H9 (cell line): ENCODE measurements at regions not wholly inside any gene's neighbourhood (a gene's known extent, or its start where the extent isn't known, plus 50 kb on each side); places are given as distances from the start of the nearest gene placed in this dataset.

Experiments used
- DNase-seq: peaks from one replicate; pipeline ENCODE4 v3.0.0-alpha.2; 2017
- H2AFZ ChIP-seq: one replicate; pipeline ENCODE4 v1.6.1; 2013; ENCODE audit warnings: mild to moderate bottlenecking, low read length, control low read depth, moderate library complexity
- H2AK5ac ChIP-seq: 2 replicates; pipeline ENCODE4 v1.6.1; 2013; ENCODE audit warnings: low read length, control low read depth, mixed read lengths; ENCODE audit not compliant: insufficient read length
- H2BK120ac ChIP-seq: one replicate; pipeline ENCODE4 v1.6.1; 2013; ENCODE audit warnings: low read depth, mild to moderate bottlenecking, low read length, control low read depth, inconsistent platforms; ENCODE audit not compliant: poor library complexity, severe bottlenecking
- H2BK12ac ChIP-seq: 2 replicates; pipeline ENCODE4 v1.6.1; 2013; ENCODE audit warnings: low read length, control low read depth, mixed read lengths, low read depth; ENCODE audit not compliant: insufficient read length
- H2BK15ac ChIP-seq: 2 replicates; pipeline ENCODE4 v1.6.1; 2013; ENCODE audit warnings: low read depth, low read length, control low read depth
- H2BK20ac ChIP-seq: one replicate; pipeline ENCODE4 v1.6.1; 2013; ENCODE audit warnings: low read depth, mild to moderate bottlenecking, low read length, control low read depth, inconsistent platforms; ENCODE audit not compliant: poor library complexity, severe bottlenecking
- H2BK5ac ChIP-seq: 2 replicates; pipeline ENCODE4 v1.6.1; 2013; ENCODE audit warnings: low read length, control low read depth, mixed read lengths; ENCODE audit not compliant: insufficient read length
- H3K14ac ChIP-seq: 2 replicates; pipeline ENCODE4 v1.6.1; 2013; ENCODE audit warnings: low read length, control low read depth; ENCODE audit not compliant: insufficient read depth
- H3K18ac ChIP-seq: 2 replicates; pipeline ENCODE4 v1.6.1; 2013; ENCODE audit warnings: low read depth, mild to moderate bottlenecking, mixed read lengths, low read length, control low read depth; ENCODE audit not compliant: insufficient read length
- H3K23ac ChIP-seq: 2 replicates; pipeline ENCODE4 v1.6.1; 2013; ENCODE audit warnings: low read length, control low read depth, mixed read lengths, low read depth; ENCODE audit not compliant: insufficient read length
- H3K23me2 ChIP-seq: 2 replicates; pipeline ENCODE4 v1.6.1; 2013; ENCODE audit warnings: low read depth, mild to moderate bottlenecking, mixed read lengths, low read length, control low read depth; ENCODE audit not compliant: insufficient read length, poor library complexity, severe bottlenecking
- H3K27ac ChIP-seq: 2 replicates; pipeline ENCODE4 v1.5.1; 2013; ENCODE audit warnings: low read length, control low read depth, mixed read lengths, low read depth; ENCODE audit not compliant: insufficient read length
- H3K27me3 ChIP-seq: 2 replicates; pipeline ENCODE4 v1.6.1; 2013; ENCODE audit warnings: low read length, control low read depth, inconsistent platforms; ENCODE audit not compliant: insufficient read depth
- H3K4ac ChIP-seq: 2 replicates; pipeline ENCODE4 v1.6.1; 2013; ENCODE audit warnings: low read depth, mild to moderate bottlenecking, control low read depth, inconsistent platforms, low read length, moderate library complexity
- H3K4me1 ChIP-seq: 2 replicates; pipeline ENCODE4 v1.6.1; 2013; ENCODE audit warnings: low read length, control low read depth, inconsistent platforms; ENCODE audit not compliant: insufficient read depth
- H3K4me2 ChIP-seq: 2 replicates; pipeline ENCODE4 v1.6.1; 2013; ENCODE audit warnings: low read length, control low read depth, mixed read lengths; ENCODE audit not compliant: insufficient read length, insufficient read depth
- H3K56ac ChIP-seq: 2 replicates; pipeline ENCODE4 v1.6.1; 2013; ENCODE audit warnings: low read depth, mild to moderate bottlenecking, mixed read lengths, low read length, control low read depth; ENCODE audit not compliant: insufficient read length
- H3K79me1 ChIP-seq: 2 replicates; pipeline ENCODE4 v1.6.1; 2013; ENCODE audit warnings: low read depth, mild to moderate bottlenecking, moderate library complexity, low read length, control low read depth, inconsistent platforms; ENCODE audit not compliant: insufficient read depth, poor library complexity, severe bottlenecking
- H3K79me2 ChIP-seq: 2 replicates; pipeline ENCODE4 v1.6.1; 2013; ENCODE audit warnings: low read length, control low read depth, inconsistent platforms; ENCODE audit not compliant: insufficient read depth
- H3K9ac ChIP-seq: 2 replicates; pipeline ENCODE4 v1.6.1; 2013; ENCODE audit warnings: low read length, control low read depth, mixed read lengths; ENCODE audit not compliant: insufficient read length; ENCODE audit errors: extremely low read depth
- H3K9me3 ChIP-seq: one replicate; pipeline ENCODE4 v1.6.1; 2013; ENCODE audit warnings: low read depth, low read length, inconsistent platforms; ENCODE audit not compliant: control insufficient read depth
- H3T11ph ChIP-seq: one replicate; pipeline ENCODE4 v1.6.1; 2013; ENCODE audit warnings: mild to moderate bottlenecking, low read length, control low read depth, inconsistent platforms
- H4K20me1 ChIP-seq: one replicate; pipeline ENCODE4 v1.6.1; 2013; ENCODE audit not compliant: control insufficient read depth, insufficient read length, insufficient read depth
- H4K5ac ChIP-seq: 2 replicates; pipeline ENCODE4 v1.6.1; 2013; ENCODE audit warnings: low read depth, mild to moderate bottlenecking, mixed read lengths, low read length, control low read depth; ENCODE audit not compliant: insufficient read length
- H4K8ac ChIP-seq: replicated peaks from 2 replicates; pipeline ENCODE4 v1.6.1; 2013; ENCODE audit warnings: low read length, control low read depth, mixed read lengths, low read depth; ENCODE audit not compliant: insufficient read length
- H4K91ac ChIP-seq: 2 replicates; pipeline ENCODE4 v1.6.1; 2013; ENCODE audit warnings: low read depth, mild to moderate bottlenecking, moderate library complexity, mixed read lengths, low read length, control low read depth; ENCODE audit not compliant: insufficient read length
- H3K27ac Mint-ChIP-seq, 3 experiments: 2 replicates in 2 of 3; 3 replicates in 1 of 3; pipeline ENCODE4 v1.8.0; 2020 to 2021; ENCODE audit warnings: mixed read lengths in 3 of 3, mild to moderate bottlenecking in 1 of 3, moderate library complexity in 1 of 3
- H3K27me3 Mint-ChIP-seq: 2 replicates; pipeline ENCODE4 v1.8.0; 2021; ENCODE audit warnings: low read depth, mild to moderate bottlenecking, moderate library complexity, mixed read lengths
- H3K36me3 Mint-ChIP-seq, 3 experiments: 2 replicates in 2 of 3; 3 replicates in 1 of 3; pipeline ENCODE4 v1.8.0; 2020 to 2021; ENCODE audit warnings: low read depth in 3 of 3, mixed read lengths in 3 of 3; ENCODE audit not compliant: insufficient read depth in 1 of 3
- H3K4me1 Mint-ChIP-seq, 2 experiments: 2 replicates each; pipeline ENCODE4 v1.8.0; 2020; ENCODE audit warnings: mixed read lengths in 2 of 2
- H3K4me3 Mint-ChIP-seq, 2 experiments: 2 replicates in 1 of 2; 3 replicates in 1 of 2; pipeline ENCODE4 v1.8.0; 2020 to 2021; ENCODE audit warnings: mild to moderate bottlenecking in 2 of 2, mixed read lengths in 2 of 2, moderate library complexity in 1 of 2
- H3K9me3 Mint-ChIP-seq, 2 experiments: 2 replicates in 1 of 2; 3 replicates in 1 of 2; pipeline ENCODE4 v1.8.0; 2020; ENCODE audit warnings: mild to moderate bottlenecking in 2 of 2, mixed read lengths in 2 of 2, moderate library complexity in 1 of 2
- CTCF ChIP-seq: fragments of 200-600 bp; sonication (generic); conservative IDR thresholded peaks from 3 replicates; pipeline ENCODE4 v1.8.0; 2021; ENCODE audit warnings: antibody characterized with exemption, mild to moderate bottlenecking
- WGBS: extraction: QIAGEN DNeasy Blood & Tissue Kit; methylation state at CpG from one replicate; pipeline ENCODE4 v1.1.7; 2013; ENCODE audit warnings: missing lambda C conversion rate, low lambda C conversion rate, mixed read lengths; ENCODE audit not compliant: insufficient read length; ENCODE audit errors: extremely low coverage; 5-methylcytosine and 5-hydroxymethylcytosine counted together

GRCh38 chr7:17677408-17677807, 262.9 kb downstream of the SNX13 start:
- H3K27ac ChIP-seq, result no peak overlapping the region
- no peaks in the 10 kb centered on the region for H3K27me3 ChIP-seq
- no peak overlapping the region for H3K4ac ChIP-seq
- H4K8ac ChIP-seq, result no peak overlapping the region
- no peak overlapping the region for H2BK5ac ChIP-seq
- DNase-seq, result no peak
- no peak overlapping the region for H3K18ac ChIP-seq
- H3K4me3 Mint-ChIP-seq, result no peak overlapping the region
- no peaks in the 10 kb centered on the region for H3K9me3 Mint-ChIP-seq
- H3K4me1 Mint-ChIP-seq, result peaks cover 2 to 7% of the 10 kb centered on the region in 2 experiments; a peak in 2 of 4 replicates
- no peak overlapping the region for H4K91ac ChIP-seq
- H2BK20ac ChIP-seq, result no peak overlapping the region
- no peaks in the 10 kb centered on the region for H4K20me1 ChIP-seq
- H3K56ac ChIP-seq, result no peak overlapping the region
- H3K79me1 ChIP-seq, result no peaks in the 10 kb centered on the region
- H3K4me2 ChIP-seq, result no peak overlapping the region
- no peak overlapping the region for H3K14ac ChIP-seq
- H3K9ac ChIP-seq, result no peak overlapping the region
- no peaks in the 10 kb centered on the region for H3K27me3 Mint-ChIP-seq
- H2BK12ac ChIP-seq, result no peak overlapping the region
- no peak overlapping the region for H2BK120ac ChIP-seq
- H2AFZ ChIP-seq, result no peak overlapping the region
- no peaks in the 10 kb centered on the region for H3K4me1 ChIP-seq
- no peak overlapping the region for H3T11ph ChIP-seq
- H3K23me2 ChIP-seq, result no peaks in the 10 kb centered on the region
- H3K23ac ChIP-seq, result no peak overlapping the region
- no peak overlapping the region for H3K27ac Mint-ChIP-seq
- H3K79me2 ChIP-seq, result no peaks in the 10 kb centered on the region
- H4K5ac ChIP-seq, result no peak overlapping the region
- no CpG with 5 or more reads among the region's 2 CpGs for WGBS
- H2AK5ac ChIP-seq, result no peak overlapping the region
- H3K36me3 Mint-ChIP-seq, result no peaks in the 10 kb centered on the region
- no peak overlapping the region for H2BK15ac ChIP-seq
- H3K9me3 ChIP-seq, result no peaks in the 10 kb centered on the region
- no peak for TF ChIP-seq CTCF
